ENCODE measurements at regions not wholly inside any gene's neighbourhood (a gene's known extent, or its start where the extent isn't known, plus 50 kb on each side); places are given as distances from the start of the nearest gene placed in this dataset.
A peak's percentile ranks its signal among the peaks of the same experiment; 100 is the strongest.

DNA sequence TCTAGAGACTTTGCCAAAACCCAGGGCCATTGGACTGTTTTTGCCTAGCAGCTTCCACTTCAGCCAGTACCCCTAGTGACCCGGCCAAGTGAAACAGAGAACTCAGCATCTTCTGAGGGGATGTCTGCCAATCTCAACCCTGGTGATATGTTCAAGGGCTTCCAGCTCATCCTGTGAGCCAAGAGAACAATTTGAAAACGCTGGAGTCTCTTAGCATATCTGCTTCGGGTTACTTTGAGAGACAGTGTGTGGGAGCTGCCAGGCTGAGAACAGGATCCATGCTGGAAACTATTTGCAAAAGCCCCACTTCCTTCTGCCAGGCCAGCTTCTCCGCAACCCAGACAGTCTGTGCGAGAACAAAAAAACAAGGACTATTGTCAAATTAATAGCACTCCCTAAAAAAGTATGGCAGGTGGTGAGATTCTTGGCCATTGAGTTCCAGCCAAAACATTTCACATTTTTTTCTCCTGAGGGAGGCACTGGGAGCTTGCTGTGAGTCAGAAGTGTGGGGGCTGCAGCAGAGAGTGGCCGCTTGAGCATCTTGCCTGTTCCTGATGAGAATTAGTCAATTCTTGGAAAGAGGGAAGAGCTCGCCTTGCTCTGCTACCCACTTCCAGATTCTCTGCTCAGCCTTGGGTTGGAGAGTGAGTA is 395.6 kb upstream of the TRIB2 start:
- Mint-ChIP-seq H3K4me1 (ENCODE audit: low read depth) (no peaks in the 10 kb centered on the region), H3K9me3 (no peaks in the 10 kb centered on the region), H3K36me3 (ENCODE audit: low read depth) (no peaks in the 10 kb centered on the region), H3K27ac (no peak overlapping the region), H3K4me3 (no peak overlapping the region), H3K27me3 (peaks cover 2% of the 10 kb centered on the region)
- DNase-seq, result no peak
- no peak for ATAC-seq
- no peak for TF ChIP-seq CTCF (IDR thresholded peaks at IDR 0.05)
- POLR2A ChIA-PET, result interaction anchor here (1.3 kb wide), 1 partner anchor 9 kb away, joined by 3 read pairs; no protein-coding TSS in a partner anchor
- CTCF ChIA-PET, result no interaction called here
- intact Hi-C loops (cut with micrococcal nuclease), result no loop called here

GRCh38 chr2:12321886-12322285 is 394.9 kb upstream of the TRIB2 start:
- no peak for DNase-seq
- no peaks in the 10 kb centered on the region for H3K36me3 Mint-ChIP-seq (ENCODE audit: low read depth)
- ATAC-seq, result no peak
- no peak for TF ChIP-seq CTCF (IDR thresholded peaks at IDR 0.05)
- intact Hi-C loops (cut with micrococcal nuclease), result no loop called here
- CTCF ChIA-PET, result no interaction called here
- H3K4me3 Mint-ChIP-seq, result no peak overlapping the region
- H3K9me3 Mint-ChIP-seq, result no peaks in the 10 kb centered on the region
- H3K27me3 Mint-ChIP-seq, result peaks cover 2% of the 10 kb centered on the region
- H3K27ac Mint-ChIP-seq, result no peak overlapping the region
- H3K4me1 Mint-ChIP-seq (ENCODE audit: low read depth), result no peaks in the 10 kb centered on the region
- POLR2A ChIA-PET, result interaction anchor here (1.3 kb wide), 1 partner anchor 10 kb away, joined by 3 read pairs; no protein-coding TSS in a partner anchor

DNA sequence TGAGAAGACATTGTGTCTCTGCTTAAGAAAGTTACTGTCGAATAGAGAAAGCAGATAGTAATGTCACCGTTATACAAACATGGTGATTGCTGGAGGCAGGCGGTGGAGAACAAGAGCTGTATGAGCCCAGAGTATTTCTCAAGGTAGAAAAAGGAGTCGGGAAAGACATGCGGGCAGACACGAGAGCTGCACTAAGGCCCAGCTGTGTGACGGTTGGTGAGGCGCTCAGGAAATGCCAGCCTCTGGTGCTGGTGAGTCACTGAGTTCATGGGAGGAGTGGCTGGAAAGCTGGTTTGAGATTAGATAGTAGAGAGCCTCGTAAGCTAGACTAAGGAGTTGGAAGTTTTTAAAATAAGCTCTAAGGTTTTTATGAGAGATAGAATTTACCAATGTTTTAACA is 390.9 kb upstream of the TRIB2 start:
- Mint-ChIP-seq H3K9me3 (no peaks in the 10 kb centered on the region), H3K27me3 (peaks cover 2% of the 10 kb centered on the region), H3K27ac (no peak overlapping the region), H3K4me3 (no peak overlapping the region), H3K4me1 (ENCODE audit: low read depth) (no peaks in the 10 kb centered on the region), H3K36me3 (ENCODE audit: low read depth) (no peaks in the 10 kb centered on the region)
- DNase-seq (no peak), ATAC-seq (no peak)
- POLR2A ChIA-PET, result no interaction called here
- CTCF ChIA-PET, result interaction anchor here (0.7 to 1.5 kb wide), 3 partner anchors 32 to 681 kb away, joined by 3 read pairs; no protein-coding TSS in a partner anchor
- intact Hi-C loops (cut with micrococcal nuclease), result no loop called here
- TF ChIP-seq CTCF (IDR thresholded peaks at IDR 0.05), result no peak

- Mint-ChIP-seq H3K4me3 (no peak overlapping the region), H3K27me3 (peaks cover 2% of the 10 kb centered on the region), H3K9me3 (no peaks in the 10 kb centered on the region), H3K4me1 (ENCODE audit: low read depth) (no peaks in the 10 kb centered on the region), H3K27ac (no peak overlapping the region), H3K36me3 (ENCODE audit: low read depth) (no peaks in the 10 kb centered on the region)
- intact Hi-C loops (cut with micrococcal nuclease), result no loop called here
- peak; percentile 22 for DNase-seq
- POLR2A ChIA-PET, result no interaction called here
- CTCF ChIA-PET, result interaction anchor here (0.8 to 1.5 kb wide), 2 partner anchors 33 to 681 kb away, joined by 3 read pairs; no protein-coding TSS in a partner anchor
- TF ChIP-seq CTCF (IDR thresholded peaks at IDR 0.05), result no peak
- ATAC-seq, result no peak
Observed at GRCh38 chr2:12326449-12327190, 390.1 kb upstream of the TRIB2 start.

GRCh38 chr2:12330916-12331315 is 385.8 kb upstream of the TRIB2 start:
- Mint-ChIP-seq H3K9me3 (no peaks in the 10 kb centered on the region), H3K27ac (no peak overlapping the region)
- CTCF ChIA-PET, result no interaction called here

More at GRCh38 chr2:12330916-12331315, 385.8 kb upstream of the TRIB2 start:
- no peak for DNase-seq
- POLR2A ChIA-PET, result no interaction called here
- intact Hi-C loops (cut with micrococcal nuclease), result no loop called here
- Mint-ChIP-seq H3K4me1 (ENCODE audit: low read depth) (peaks cover 9% of the 10 kb centered on the region), H3K4me3 (no peak overlapping the region), H3K27me3 (peaks cover 4% of the 10 kb centered on the region), H3K36me3 (ENCODE audit: low read depth) (no peaks in the 10 kb centered on the region)
- ATAC-seq, result no peak
- no peak for TF ChIP-seq CTCF (IDR thresholded peaks at IDR 0.05)

All from activated CD8-positive, alpha-beta T cell treated with anti-CD3 and anti-CD28 coated beads for 36 hours (primary cell).